ENCODE measurements at regions not wholly inside any gene's neighbourhood (a gene's known extent, or its start where the extent isn't known, plus 50 kb on each side); places are given as distances from the start of the nearest gene placed in this dataset.
"Not testable (repeated sequence)": the region's sequence is repeated elsewhere in the genome, so short reads cannot be mapped to it uniquely, and the experiment has no call there.

DNA sequence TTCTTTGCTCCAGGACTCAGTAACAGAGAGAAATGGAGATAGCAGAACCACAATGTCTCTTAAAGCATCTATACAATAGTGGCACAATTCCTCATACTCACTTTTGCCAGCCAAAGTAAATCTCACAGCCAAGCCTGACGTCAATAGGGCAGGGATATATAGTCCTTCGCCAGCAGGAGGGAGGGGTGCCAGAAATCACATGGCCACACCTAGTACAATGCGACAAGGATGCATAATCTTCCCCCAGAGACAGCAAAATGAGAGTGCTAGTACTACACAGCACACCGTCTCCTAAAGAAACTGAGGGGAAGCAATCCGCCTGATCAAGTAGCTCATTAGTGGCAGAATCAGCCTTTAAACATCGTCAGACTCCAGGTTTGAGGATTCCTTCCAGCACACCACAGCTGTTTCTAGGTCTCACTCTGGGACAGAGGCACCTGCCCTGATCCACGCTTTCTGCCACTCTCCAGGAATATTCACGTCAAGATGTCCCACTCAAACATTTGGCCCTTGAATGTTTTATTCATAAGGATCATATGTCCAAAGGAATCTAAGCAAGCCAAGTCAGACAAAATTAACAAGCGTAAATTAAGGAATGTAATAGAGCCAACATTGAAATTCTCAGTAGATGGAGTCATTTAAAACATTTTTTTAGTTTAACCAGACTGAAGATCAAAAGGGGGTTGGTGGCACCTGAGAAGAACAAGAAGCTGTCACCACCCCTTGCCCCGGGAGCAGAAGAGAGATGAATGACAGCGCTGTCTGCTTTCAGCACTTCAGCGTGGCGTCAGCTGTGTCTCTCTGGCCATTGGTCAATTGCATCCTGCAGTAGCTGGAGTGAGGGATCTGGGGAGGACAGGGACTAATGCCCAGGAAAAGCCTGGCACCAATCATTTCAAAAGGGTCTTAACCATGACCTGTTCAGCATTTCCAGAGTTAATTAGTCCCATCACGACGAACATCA lies 63.5 kb upstream of the SERP2 start:
- Mint-ChIP-seq H3K4me1 (peaks cover 17% of the 10 kb centered on the region), H3K36me3 (peaks cover 3% of the 10 kb centered on the region), H3K4me3 (no peak overlapping the region), H3K9me3 (no peaks in the 10 kb centered on the region), H3K27me3 (no peaks in the 10 kb centered on the region), H3K27ac (no peak overlapping the region)
- no peak for DNase-seq

- H3K9me3 Mint-ChIP-seq: no peaks in the 10 kb centered on the region
- peaks cover 3% of the 10 kb centered on the region for H3K36me3 Mint-ChIP-seq
- H3K27ac Mint-ChIP-seq: no peak overlapping the region
Observed at GRCh38 chr13:44311011-44311780, 62.4 kb upstream of the SERP2 start.

GRCh38 chr13:44312131-44312530 lies 61.5 kb upstream of the SERP2 start:
- Mint-ChIP-seq H3K27me3 (peaks cover 4% of the 10 kb centered on the region), H3K36me3 (no peaks in the 10 kb centered on the region), H3K4me3 (no peak overlapping the region), H3K9me3 (no peaks in the 10 kb centered on the region), H3K4me1 (peaks cover 3% of the 10 kb centered on the region), H3K27ac (no peak overlapping the region)
- no peak for DNase-seq

More at GRCh38 chr13:44311011-44311780, 62.4 kb upstream of the SERP2 start:
- peaks cover 10% of the 10 kb centered on the region for H3K4me1 Mint-ChIP-seq
- H3K27me3 Mint-ChIP-seq: peaks cover 4% of the 10 kb centered on the region
- no peak overlapping the region for H3K4me3 Mint-ChIP-seq
- DNase-seq: no peak

DNA sequence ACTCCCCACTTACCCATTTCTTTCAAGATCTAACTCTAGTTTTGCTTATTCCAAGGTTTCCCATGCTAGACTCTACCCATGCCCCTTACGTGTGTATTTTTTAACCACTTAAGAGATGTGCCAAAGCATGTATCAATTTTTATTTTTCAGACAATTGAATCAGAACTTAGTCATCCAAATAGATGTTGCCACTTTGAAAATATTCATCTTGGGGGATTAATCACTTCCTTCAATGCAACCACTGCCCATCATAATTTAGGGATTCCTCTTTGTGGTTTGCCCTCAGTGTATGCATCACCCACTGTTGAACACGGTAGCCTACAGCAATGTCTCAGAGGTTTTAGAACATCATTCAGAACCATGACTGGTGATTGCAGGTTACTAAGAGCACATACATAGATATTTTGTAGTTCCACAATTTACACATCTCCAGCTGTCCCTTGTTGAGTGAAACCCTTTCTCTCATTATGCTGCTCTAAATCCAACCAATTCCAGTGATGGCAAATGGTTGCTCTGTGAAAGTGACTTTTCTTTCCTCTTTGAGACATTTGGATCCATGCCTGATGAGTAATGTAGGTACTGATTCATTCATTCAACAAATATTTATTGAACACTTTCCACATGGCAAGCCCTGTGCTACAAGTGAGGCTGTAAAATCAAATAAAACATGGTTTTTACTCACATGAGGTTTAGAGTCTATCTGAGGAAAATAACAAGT lies 60.6 kb upstream of the SERP2 start:
- Mint-ChIP-seq H3K27ac (no peak overlapping the region), H3K27me3 (peaks cover 4% of the 10 kb centered on the region), H3K4me3 (no peak overlapping the region), H3K36me3 (no peaks in the 10 kb centered on the region), H3K4me1 (no peaks in the 10 kb centered on the region), H3K9me3 (no peaks in the 10 kb centered on the region)
- no peak for DNase-seq

DNA sequence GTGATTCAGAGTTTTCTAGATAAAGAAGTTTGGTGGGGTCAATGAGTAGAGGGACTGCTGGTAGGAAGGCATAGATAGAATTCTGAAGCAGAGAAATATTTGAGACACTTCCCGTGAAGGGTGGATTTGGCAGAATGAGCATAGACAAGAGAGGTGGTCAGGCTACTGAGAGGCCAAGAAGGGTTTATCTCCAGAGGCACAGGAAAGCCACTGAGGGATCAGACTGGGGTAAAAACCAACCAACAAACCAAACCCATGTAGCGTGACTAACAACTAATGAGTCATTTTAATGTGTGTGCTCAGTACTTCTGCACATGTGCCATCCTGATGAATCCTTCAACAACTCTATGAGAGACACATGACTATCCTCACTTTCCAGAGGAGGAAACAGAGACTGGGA lies 60.0 kb upstream of the SERP2 start:
- no peaks in the 10 kb centered on the region for H3K9me3 Mint-ChIP-seq

GRCh38 chr13:44314160-44314559 lies 59.5 kb upstream of the SERP2 start:
- not testable (repeated sequence) for H3K36me3 Mint-ChIP-seq, H3K9me3 Mint-ChIP-seq, H3K4me3 Mint-ChIP-seq, H3K27me3 Mint-ChIP-seq, H3K4me1 Mint-ChIP-seq, H3K27ac Mint-ChIP-seq, DNase-seq

More for the DNA sequence above, 60.0 kb upstream of the SERP2 start:
- no peak overlapping the region for H3K27ac Mint-ChIP-seq
- no peaks in the 10 kb centered on the region for H3K4me1 Mint-ChIP-seq
- H3K27me3 Mint-ChIP-seq: peaks cover 4% of the 10 kb centered on the region
- DNase-seq: no peak
- no peaks in the 10 kb centered on the region for H3K36me3 Mint-ChIP-seq
- no peak overlapping the region for H3K4me3 Mint-ChIP-seq

- H3K4me1 Mint-ChIP-seq: no peaks in the 10 kb centered on the region
- H3K27ac Mint-ChIP-seq: no peak overlapping the region
- peaks cover 4% of the 10 kb centered on the region for H3K27me3 Mint-ChIP-seq
- H3K9me3 Mint-ChIP-seq: no peaks in the 10 kb centered on the region
- no peak overlapping the region for H3K4me3 Mint-ChIP-seq
- H3K36me3 Mint-ChIP-seq: no peaks in the 10 kb centered on the region
- DNase-seq: no peak
Observed at GRCh38 chr13:44317752-44318151, 55.9 kb upstream of the SERP2 start.

GRCh38 chr13:44318161-44318560 lies 55.5 kb upstream of the SERP2 start:
- Mint-ChIP-seq H3K27ac (no peak overlapping the region), H3K4me3 (no peak overlapping the region), H3K27me3 (peaks cover 4% of the 10 kb centered on the region), H3K4me1 (no peaks in the 10 kb centered on the region), H3K9me3 (no peaks in the 10 kb centered on the region), H3K36me3 (no peaks in the 10 kb centered on the region)
- no peak for DNase-seq

- no peaks in the 10 kb centered on the region for H3K9me3 Mint-ChIP-seq
- H3K27ac Mint-ChIP-seq: no peak overlapping the region
- no peaks in the 10 kb centered on the region for H3K36me3 Mint-ChIP-seq
- no peaks in the 10 kb centered on the region for H3K4me1 Mint-ChIP-seq
- H3K4me3 Mint-ChIP-seq: no peak overlapping the region
- no peak for DNase-seq
- H3K27me3 Mint-ChIP-seq: peaks cover 2% of the 10 kb centered on the region
Observed at GRCh38 chr13:44320611-44321010, 53.0 kb upstream of the SERP2 start.

DNA sequence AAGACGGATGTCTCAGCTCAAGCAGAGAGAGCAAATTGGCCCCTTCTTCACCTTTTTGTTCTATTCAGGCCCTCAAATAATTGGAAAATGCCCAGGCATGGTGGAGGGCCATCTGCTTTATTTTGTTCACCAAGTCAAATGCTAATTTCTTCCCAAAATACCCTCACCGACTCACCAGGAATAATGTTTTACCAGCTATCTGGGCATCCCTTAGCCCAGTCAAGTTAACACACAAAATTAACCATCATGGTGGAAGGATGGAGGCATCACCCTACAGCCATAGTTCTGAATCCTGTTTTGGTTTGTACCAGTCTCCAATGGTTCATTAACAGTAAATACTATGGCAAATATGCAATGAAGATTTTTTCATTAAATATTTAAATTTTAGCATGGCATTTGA lies 51.7 kb upstream of the SERP2 start:
- H3K9me3 Mint-ChIP-seq: no peaks in the 10 kb centered on the region
- no peaks in the 10 kb centered on the region for H3K36me3 Mint-ChIP-seq
- H3K4me3 Mint-ChIP-seq: no peak overlapping the region
- no peaks in the 10 kb centered on the region for H3K27me3 Mint-ChIP-seq
- no peak overlapping the region for H3K27ac Mint-ChIP-seq
- H3K4me1 Mint-ChIP-seq: no peaks in the 10 kb centered on the region
- DNase-seq: no peak

DNA sequence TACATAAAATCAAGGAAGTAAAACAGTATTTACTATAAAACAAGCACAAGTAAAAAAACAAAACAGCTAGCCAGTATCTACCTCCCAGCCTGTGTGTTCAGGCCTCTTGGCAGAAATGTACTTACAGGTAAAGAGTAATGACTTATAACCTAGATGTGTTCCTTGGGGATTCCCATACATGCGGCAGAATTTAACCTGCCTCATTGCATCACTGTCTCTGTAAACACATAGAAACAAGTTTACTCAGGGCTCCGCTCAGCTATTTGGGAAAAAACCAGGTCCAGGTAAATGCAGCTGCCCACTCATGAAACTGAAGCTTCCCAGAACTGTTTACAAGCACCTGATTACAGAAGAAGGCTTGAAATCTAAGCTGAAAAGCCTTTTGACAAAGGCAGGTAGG lies 50.7 kb upstream of the SERP2 start:
- Mint-ChIP-seq H3K36me3 (no peaks in the 10 kb centered on the region), H3K27me3 (no peaks in the 10 kb centered on the region), H3K9me3 (no peaks in the 10 kb centered on the region), H3K4me3 (no peak overlapping the region), H3K27ac (no peak overlapping the region), H3K4me1 (no peaks in the 10 kb centered on the region)
- DNase-seq: no peak

DNA sequence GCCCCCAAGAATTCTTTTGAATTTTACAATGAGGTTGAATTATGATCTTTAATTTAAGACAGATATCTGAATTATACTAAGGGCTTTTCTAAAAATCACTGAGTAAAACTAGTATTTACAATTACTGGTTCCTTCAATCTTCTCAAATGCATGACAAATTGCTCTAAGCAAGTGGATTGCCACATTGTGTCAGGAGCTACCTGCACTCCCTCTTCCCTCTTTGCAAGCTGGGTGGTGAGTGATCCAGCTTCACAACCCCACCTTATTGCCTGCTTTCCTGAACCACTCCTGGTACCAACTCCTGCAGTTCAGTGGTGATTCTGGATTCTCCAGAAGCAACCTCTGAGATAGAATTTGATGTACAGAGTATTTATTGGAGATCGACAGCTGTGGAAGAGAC lies 49.9 kb upstream of the SERP2 start:
- Mint-ChIP-seq H3K36me3 (no peaks in the 10 kb centered on the region), H3K4me3 (no peak overlapping the region), H3K27ac (no peak overlapping the region), H3K4me1 (no peaks in the 10 kb centered on the region), H3K9me3 (peaks cover 1% of the 10 kb centered on the region), H3K27me3 (no peaks in the 10 kb centered on the region)
- no peak for DNase-seq

Data from activated naive CD8-positive, alpha-beta T cell treated with anti-CD3 and anti-CD28 coated beads for 36 hours (primary cell).